GF-D8 (cell line): ENCODE measurements at regions not wholly inside any gene's neighbourhood (a gene's known extent, or its start where the extent isn't known, plus 50 kb on each side); places are given as distances from the start of the nearest gene placed in this dataset.
A peak's percentile ranks its signal among the peaks of the same experiment; 100 is the strongest.
"Not testable (repeated sequence)": the region's sequence is repeated elsewhere in the genome, so short reads cannot be mapped to it uniquely, and the experiment has no call there.

Experiments
- DNase-seq: peaks from one replicate; lab custom pipeline; 2025; lab: John Stamatoyannopoulos, UW

DNA sequence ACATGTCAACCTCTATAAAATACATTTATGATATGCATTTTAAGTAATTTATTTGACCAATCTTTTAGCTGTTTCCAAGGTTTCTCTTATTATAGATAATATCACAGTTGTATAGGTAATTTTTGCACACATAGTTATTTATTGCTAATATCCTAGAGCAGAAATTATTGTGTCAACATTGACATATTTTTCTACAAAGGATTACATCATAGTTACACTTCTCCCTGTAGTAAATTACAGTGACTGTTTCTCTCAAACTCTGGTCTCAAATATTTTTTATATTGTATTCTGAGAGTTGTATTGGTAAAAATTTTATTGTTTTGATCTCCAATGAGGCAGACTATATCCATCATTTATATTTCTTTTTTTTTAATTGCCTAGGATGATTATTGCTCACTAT, 714.4 kb upstream of the CDH6 start:
- DNase-seq: no peak

GRCh38 chr5:30475429-30475828, 718.1 kb upstream of the CDH6 start:
- DNase-seq: no peak

DNA sequence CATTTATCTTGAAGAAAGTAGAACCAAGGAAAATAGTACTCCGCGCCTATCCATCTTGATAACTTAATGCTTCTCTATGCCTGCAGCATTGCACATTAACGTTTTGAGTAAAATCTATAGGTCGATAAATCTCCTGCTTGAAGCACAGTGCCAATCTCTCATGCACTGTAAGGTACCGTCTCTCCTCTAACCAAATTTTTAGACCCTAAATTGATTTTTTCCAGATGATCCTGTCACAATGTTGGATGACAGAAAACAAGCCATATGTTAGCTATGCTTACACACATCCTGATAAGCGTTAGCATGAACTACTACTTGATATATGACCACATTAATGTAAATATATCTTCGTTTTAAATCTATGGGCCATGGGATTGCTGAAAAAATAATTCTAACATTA, 723.8 kb upstream of the CDH6 start:
- no peak for DNase-seq

- no peak for DNase-seq
Observed at GRCh38 chr5:30458681-30459080, 734.8 kb upstream of the CDH6 start.

GRCh38 chr5:30455484-30455883, 738.0 kb upstream of the CDH6 start:
- DNase-seq: not testable (repeated sequence)

GRCh38 chr5:30453168-30453567, 740.3 kb upstream of the CDH6 start:
- DNase-seq: no peak

DNA sequence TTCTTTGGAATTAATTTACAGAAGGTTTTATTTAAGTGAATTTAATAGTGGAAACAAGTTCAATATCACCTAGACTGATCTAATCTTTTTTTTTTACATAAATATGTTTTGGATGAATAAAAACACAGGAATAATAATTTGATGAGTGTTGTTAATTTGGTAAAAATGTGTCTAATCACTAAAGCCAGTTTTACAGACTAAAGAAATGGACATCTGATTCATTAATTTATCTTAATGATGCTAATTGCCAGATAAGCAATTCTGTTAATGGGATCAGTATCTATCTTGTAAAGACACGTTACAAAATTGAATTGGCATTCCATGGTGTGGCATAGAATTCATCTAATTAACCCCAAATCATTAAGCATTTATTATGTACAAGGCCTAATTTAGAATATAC, 743.3 kb upstream of the CDH6 start:
- DNase-seq: no peak

- no peak for DNase-seq
Observed at GRCh38 chr5:30447431-30447830, 746.1 kb upstream of the CDH6 start.

GRCh38 chr5:30446456-30446855, 747.0 kb upstream of the CDH6 start:
- no peak for DNase-seq

GRCh38 chr5:30438785-30439184, 754.7 kb upstream of the CDH6 start:
- no peak for DNase-seq

GRCh38 chr5:30436691-30437090, 756.8 kb upstream of the CDH6 start:
- peak; percentile 46 for DNase-seq

DNA sequence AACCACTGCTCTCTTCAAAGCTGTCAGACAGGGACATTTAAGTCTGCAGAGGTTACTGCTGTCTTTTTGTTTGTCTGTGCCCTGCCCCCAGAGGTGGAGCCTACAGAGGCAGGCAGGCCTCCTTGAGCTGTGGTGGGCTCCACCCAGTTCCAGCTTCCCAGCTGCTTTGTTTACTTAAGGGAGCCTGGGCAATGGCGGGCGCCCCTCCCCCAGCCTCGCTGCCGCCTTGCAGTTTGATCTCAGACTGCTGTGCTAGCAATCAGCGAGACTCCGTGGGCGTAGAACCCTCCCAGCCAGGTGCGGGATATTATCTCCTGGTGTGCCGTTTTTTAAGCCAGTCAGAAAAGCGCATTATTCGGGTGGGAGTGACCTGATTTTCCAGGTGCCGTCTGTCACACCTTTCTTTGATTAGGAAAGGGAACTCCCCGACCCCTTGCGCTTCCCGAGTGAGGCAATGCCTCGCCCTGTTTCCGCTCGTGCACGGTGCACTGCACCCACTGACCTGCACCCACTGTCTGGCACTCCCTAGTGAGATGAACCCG, 764.5 kb upstream of the CDH6 start:
- not testable (repeated sequence) for DNase-seq

GRCh38 chr5:30414078-30414477, 779.4 kb upstream of the CDH6 start:
- DNase-seq: no peak

DNA sequence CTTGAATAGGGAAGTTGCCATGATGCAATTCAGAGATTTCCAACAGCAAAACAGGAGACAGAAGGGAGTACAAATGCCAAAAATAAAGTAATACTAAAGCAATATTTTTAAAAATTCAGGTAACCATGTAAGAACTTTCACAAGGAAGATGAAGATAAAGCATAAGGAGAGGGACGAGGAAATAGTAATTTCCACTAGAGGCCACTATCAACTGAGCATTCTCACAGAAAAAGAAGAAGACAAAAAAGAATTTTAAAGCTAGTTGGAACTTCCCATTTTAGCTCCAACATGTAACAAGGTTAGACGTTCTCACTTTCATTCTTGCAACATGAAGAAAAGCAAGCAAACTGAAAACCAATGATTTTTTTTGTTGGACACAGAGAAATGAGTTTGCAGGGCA, 779.9 kb upstream of the CDH6 start:
- no peak for DNase-seq

GRCh38 chr5:30405821-30406220, 787.7 kb upstream of the CDH6 start:
- no peak for DNase-seq

DNA sequence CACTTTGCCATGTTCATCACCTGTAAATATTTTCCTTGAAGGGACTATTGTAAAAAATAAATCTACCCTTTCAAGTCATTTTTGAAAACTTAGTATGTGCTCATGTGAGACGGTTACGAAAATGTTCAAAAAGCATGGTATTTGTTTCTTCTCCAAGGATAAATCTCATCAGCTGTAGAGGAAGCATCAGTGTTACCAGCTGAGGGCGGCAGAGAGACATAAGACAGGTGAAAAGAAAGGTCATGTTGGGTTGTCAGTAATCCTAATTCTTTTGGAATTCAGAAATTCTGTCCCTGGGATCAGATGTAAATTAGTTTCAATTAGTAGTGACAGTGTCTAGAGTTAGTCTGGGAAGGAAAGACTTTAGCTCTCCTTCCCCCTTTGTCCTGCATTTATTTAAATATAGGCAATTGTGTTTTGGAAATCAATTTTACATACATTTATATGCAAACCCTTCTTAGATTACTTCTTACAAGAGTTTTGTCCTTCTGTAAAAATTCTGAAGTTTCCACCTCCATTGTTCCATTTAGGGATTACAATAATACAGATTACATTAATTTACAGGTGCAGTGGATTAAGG, 791.9 kb upstream of the CDH6 start:
- DNase-seq: no peak

- no peak for DNase-seq
Observed at GRCh38 chr5:30398423-30398822, 795.1 kb upstream of the CDH6 start.

DNA sequence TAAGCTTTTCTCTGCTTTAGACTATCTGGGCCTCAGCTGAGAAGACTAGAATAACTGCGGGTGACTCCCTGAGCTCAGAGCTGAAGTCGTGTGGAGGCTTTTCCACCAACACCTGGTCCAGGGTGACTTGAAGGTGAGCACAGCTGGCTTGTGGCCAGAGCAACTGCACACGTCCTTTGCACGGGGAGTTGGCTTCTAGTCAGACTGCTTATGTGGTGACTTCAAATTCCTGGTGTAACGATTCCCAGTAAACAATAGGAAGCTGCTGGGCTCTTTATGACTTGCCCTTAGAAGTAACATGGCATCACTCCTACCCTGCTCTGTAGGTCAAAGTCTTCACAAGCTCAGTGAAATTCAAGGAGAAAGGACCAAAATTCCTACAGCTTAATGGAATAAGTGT, 800.6 kb upstream of the CDH6 start:
- DNase-seq: no peak

GRCh38 chr5:30390095-30390494, 803.4 kb upstream of the CDH6 start:
- DNase-seq: no peak

- DNase-seq: no peak
Observed at GRCh38 chr5:30387974-30388632, 805.4 kb upstream of the CDH6 start.

GRCh38 chr5:30385754-30386153, 807.7 kb upstream of the CDH6 start:
- DNase-seq: no peak

DNA sequence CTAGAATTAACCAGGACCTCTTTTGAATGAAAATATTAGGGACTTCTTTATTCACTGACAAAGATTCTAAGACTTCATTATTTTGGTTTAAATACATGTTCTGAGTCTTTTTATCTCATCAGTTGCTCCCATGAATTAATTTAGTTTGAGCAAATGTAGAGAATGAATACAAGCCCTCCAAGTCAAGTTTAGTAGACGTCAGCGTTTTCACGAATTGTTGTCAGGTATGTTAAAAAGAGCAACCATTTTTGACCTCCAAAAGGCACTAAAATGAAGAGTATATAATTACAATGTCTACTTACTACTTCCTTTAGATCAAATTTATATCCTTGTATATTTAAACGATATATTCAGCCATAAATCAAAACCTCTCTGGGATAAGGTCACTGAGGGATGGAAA, 809.3 kb upstream of the CDH6 start:
- DNase-seq: no peak

DNA sequence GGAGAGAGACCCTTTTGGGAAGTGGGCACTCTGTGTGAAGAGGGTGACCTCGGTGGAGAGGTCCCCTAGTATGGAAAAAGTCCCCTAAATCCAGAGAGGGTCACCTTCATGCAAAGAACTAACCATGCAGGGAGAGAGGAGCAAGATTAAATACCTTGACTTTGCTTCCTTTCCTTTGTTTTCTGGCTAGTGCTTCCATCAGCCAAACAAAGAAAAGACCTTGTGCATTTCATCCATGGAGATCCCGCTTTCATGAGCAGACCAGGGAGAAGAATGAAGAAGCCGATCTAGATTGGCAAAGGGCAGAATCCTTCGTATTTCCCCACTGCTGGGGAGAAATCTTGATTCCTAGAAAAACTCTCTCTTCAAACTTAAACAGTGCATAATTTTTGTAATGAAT, 813.3 kb upstream of the CDH6 start:
- no peak for DNase-seq

- no peak for DNase-seq
Observed at GRCh38 chr5:30376848-30377247, 816.6 kb upstream of the CDH6 start.
